WTC11 (cell line): ENCODE measurements at regions not wholly inside any gene's neighbourhood (a gene's known extent, or its start where the extent isn't known, plus 50 kb on each side); places are given as distances from the start of the nearest gene placed in this dataset.

Experiments used
- ATAC-seq: fragments of 200-7000 bp; cut with Tn5 transposase; 2 replicates; pipeline ENCODE4 v1.10.0; 2021; ENCODE audit warnings: mild to moderate bottlenecking, moderate library complexity
- CTCF ChIA-PET: fragments of 300-600 bp; sonication (Branson Sonifier 250); formaldehyde crosslinking; loops from one replicate; lab custom pipeline; 2021; ENCODE audit warnings: antibody characterized with exemption; lab: Charles Lee
- POLR2A ChIA-PET: fragments of 350-600 bp; sonication (Branson Sonifier 250); formaldehyde crosslinking; loops from one replicate; lab custom pipeline; 2021; ENCODE audit warnings: antibody characterized with exemption; lab: Charles Lee
- DNase-seq: peaks from one replicate; pipeline ENCODE4 v3.0.0; 2021; ENCODE audit warnings: low spot score
- H3K27ac Mint-ChIP-seq: 2 replicates; pipeline ENCODE4 v1.8.0; 2021; ENCODE audit warnings: mixed read lengths
- H3K27me3 Mint-ChIP-seq: 2 replicates; pipeline ENCODE4 v1.8.0; 2021; ENCODE audit warnings: low read depth, mild to moderate bottlenecking, moderate library complexity, mixed read lengths
- H3K36me3 Mint-ChIP-seq: 2 replicates; pipeline ENCODE4 v1.8.0; 2021; ENCODE audit warnings: mixed read lengths
- H3K4me1 Mint-ChIP-seq: 2 replicates; pipeline ENCODE4 v1.8.0; 2022; ENCODE audit warnings: mixed read lengths
- H3K4me3 Mint-ChIP-seq: 2 replicates; pipeline ENCODE4 v1.8.0; 2021; ENCODE audit warnings: mild to moderate bottlenecking, moderate library complexity, mixed read lengths
- H3K9me3 Mint-ChIP-seq: 2 replicates; pipeline ENCODE4 v1.8.0; 2021; ENCODE audit warnings: mixed read lengths
- CREM ChIP-seq: sonication (generic); formaldehyde crosslinking; IDR thresholded peaks from 2 replicates; pipeline ENCODE4 v1.8.1; 2022; ENCODE audit warnings: mild to moderate bottlenecking, missing genetic modification reagents, moderate library complexity
- EMX1 ChIP-seq: fragments of 250-450 bp; sonication (Bioruptor Pico); IDR thresholded peaks from 2 replicates; pipeline ENCODE4 v1.8.0; 2021; ENCODE audit warnings: mild to moderate bottlenecking
- FOXJ3 ChIP-seq: sonication (generic); formaldehyde crosslinking; IDR thresholded peaks from 2 replicates; pipeline ENCODE4 v1.9.0; 2021; ENCODE audit warnings: missing genetic modification reagents, mild to moderate bottlenecking, borderline replicate concordance
- GABPB1 ChIP-seq: sonication (generic); formaldehyde crosslinking; IDR thresholded peaks from 2 replicates; pipeline ENCODE4 v1.8.1; 2023; ENCODE audit warnings: mild to moderate bottlenecking, missing genetic modification reagents
- NR2C2 ChIP-seq: sonication (generic); formaldehyde crosslinking; IDR thresholded peaks from 2 replicates; pipeline ENCODE4 v1.8.0; 2022; ENCODE audit warnings: mild to moderate bottlenecking, missing genetic modification reagents
- NR3C1 ChIP-seq: sonication (generic); formaldehyde crosslinking; conservative IDR thresholded peaks from 2 replicates; pipeline ENCODE4 v1.8.1; 2023; ENCODE audit warnings: low read depth, mild to moderate bottlenecking, missing genetic modification reagents
- PRRX2 ChIP-seq: fragments of 250-450 bp; sonication (Bioruptor Pico); IDR thresholded peaks from 2 replicates; pipeline ENCODE4 v1.8.0; 2021; ENCODE audit warnings: mild to moderate bottlenecking
- TCF7 ChIP-seq: sonication (generic); formaldehyde crosslinking; IDR thresholded peaks from 2 replicates; pipeline ENCODE4 v1.8.0; 2022; ENCODE audit warnings: mild to moderate bottlenecking, low read depth, missing genetic modification reagents, moderate library complexity
- ZNF121 ChIP-seq: sonication (generic); formaldehyde crosslinking; IDR thresholded peaks from 2 replicates; pipeline ENCODE4 v1.8.0; 2023; ENCODE audit warnings: missing genetic modification reagents
- TF ChIP-seq, protein P1 (sequence below): sonication (generic); formaldehyde crosslinking; IDR thresholded peaks from 2 replicates; pipeline ENCODE4 v1.8.1; 2023; ENCODE audit warnings: mild to moderate bottlenecking, missing genetic modification reagents
- TF ChIP-seq, protein P2 (sequence below): sonication (generic); formaldehyde crosslinking; IDR thresholded peaks from 2 replicates; pipeline ENCODE4 v1.8.1; 2022; ENCODE audit warnings: low read depth, mild to moderate bottlenecking, moderate library complexity, missing genetic modification reagents, borderline replicate concordance
- TF ChIP-seq, protein P3 (sequence below): sonication (generic); formaldehyde crosslinking; IDR thresholded peaks from 2 replicates; pipeline ENCODE4 v1.8.1; 2023; ENCODE audit warnings: mild to moderate bottlenecking, moderate library complexity, missing genetic modification reagents
- TF ChIP-seq, protein P4 (sequence below): sonication (generic); formaldehyde crosslinking; IDR thresholded peaks from 2 replicates; pipeline ENCODE4 v1.8.1; 2023; ENCODE audit warnings: mild to moderate bottlenecking, missing genetic modification reagents, moderate library complexity
- TF ChIP-seq, protein P5 (sequence below): sonication (generic); formaldehyde crosslinking; IDR thresholded peaks from 2 replicates; pipeline ENCODE4 v1.8.1; 2023; ENCODE audit warnings: mild to moderate bottlenecking, missing genetic modification reagents, borderline replicate concordance
- TF ChIP-seq, protein P6 (sequence below): sonication (generic); formaldehyde crosslinking; IDR thresholded peaks from 2 replicates; pipeline ENCODE4 v1.8.1; 2022; ENCODE audit warnings: mild to moderate bottlenecking, moderate library complexity, missing genetic modification reagents
- TF ChIP-seq, protein P7 (sequence below): sonication (generic); formaldehyde crosslinking; IDR thresholded peaks from 2 replicates; pipeline ENCODE4 v1.8.0; 2022; ENCODE audit warnings: mild to moderate bottlenecking, missing genetic modification reagents

DNA sequence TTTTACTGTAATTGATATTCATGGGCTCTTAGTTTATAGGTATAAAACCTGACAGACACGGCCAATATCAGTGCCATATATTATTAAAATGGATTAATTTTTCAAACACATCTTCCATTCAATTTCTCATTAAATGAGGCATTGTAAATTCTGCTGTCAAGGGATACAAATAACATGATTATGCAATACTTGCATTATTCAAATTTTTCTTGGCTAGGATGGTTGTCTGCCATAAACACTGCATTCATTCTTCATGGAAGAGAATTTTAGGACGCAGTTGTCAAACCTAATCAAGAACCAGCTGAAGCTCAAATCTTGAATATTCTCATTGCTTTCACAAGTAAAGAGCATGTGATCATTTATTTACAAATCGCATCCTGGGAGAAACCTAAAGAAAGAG is 255.6 kb downstream of the RDH14 start (continued):
- TF ChIP-seq, protein P1, sequence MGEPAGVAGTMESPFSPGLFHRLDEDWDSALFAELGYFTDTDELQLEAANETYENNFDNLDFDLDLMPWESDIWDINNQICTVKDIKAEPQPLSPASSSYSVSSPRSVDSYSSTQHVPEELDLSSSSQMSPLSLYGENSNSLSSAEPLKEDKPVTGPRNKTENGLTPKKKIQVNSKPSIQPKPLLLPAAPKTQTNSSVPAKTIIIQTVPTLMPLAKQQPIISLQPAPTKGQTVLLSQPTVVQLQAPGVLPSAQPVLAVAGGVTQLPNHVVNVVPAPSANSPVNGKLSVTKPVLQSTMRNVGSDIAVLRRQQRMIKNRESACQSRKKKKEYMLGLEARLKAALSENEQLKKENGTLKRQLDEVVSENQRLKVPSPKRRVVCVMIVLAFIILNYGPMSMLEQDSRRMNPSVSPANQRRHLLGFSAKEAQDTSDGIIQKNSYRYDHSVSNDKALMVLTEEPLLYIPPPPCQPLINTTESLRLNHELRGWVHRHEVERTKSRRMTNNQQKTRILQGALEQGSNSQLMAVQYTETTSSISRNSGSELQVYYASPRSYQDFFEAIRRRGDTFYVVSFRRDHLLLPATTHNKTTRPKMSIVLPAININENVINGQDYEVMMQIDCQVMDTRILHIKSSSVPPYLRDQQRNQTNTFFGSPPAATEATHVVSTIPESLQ (CRISPR knock-in tag): no peak
- TF ChIP-seq, protein P2, sequence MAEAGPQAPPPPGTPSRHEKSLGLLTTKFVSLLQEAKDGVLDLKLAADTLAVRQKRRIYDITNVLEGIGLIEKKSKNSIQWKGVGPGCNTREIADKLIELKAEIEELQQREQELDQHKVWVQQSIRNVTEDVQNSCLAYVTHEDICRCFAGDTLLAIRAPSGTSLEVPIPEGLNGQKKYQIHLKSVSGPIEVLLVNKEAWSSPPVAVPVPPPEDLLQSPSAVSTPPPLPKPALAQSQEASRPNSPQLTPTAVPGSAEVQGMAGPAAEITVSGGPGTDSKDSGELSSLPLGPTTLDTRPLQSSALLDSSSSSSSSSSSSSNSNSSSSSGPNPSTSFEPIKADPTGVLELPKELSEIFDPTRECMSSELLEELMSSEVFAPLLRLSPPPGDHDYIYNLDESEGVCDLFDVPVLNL (CRISPR knock-in tag): no peak
- TF ChIP-seq, protein P3, sequence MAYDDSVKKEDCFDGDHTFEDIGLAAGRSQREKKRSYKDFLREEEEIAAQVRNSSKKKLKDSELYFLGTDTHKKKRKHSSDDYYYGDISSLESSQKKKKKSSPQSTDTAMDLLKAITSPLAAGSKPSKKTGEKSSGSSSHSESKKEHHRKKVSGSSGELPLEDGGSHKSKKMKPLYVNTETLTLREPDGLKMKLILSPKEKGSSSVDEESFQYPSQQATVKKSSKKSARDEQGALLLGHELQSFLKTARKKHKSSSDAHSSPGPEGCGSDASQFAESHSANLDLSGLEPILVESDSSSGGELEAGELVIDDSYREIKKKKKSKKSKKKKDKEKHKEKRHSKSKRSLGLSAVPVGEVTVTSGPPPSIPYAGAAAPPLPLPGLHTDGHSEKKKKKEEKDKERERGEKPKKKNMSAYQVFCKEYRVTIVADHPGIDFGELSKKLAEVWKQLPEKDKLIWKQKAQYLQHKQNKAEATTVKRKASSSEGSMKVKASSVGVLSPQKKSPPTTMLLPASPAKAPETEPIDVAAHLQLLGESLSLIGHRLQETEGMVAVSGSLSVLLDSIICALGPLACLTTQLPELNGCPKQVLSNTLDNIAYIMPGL: no peak
- TF ChIP-seq, protein P4, sequence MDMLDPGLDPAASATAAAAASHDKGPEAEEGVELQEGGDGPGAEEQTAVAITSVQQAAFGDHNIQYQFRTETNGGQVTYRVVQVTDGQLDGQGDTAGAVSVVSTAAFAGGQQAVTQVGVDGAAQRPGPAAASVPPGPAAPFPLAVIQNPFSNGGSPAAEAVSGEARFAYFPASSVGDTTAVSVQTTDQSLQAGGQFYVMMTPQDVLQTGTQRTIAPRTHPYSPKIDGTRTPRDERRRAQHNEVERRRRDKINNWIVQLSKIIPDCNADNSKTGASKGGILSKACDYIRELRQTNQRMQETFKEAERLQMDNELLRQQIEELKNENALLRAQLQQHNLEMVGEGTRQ (CRISPR knock-in tag): no peak
- TF ChIP-seq EMX1 (CRISPR knock-in tag): no peak
- TF ChIP-seq, protein P5, sequence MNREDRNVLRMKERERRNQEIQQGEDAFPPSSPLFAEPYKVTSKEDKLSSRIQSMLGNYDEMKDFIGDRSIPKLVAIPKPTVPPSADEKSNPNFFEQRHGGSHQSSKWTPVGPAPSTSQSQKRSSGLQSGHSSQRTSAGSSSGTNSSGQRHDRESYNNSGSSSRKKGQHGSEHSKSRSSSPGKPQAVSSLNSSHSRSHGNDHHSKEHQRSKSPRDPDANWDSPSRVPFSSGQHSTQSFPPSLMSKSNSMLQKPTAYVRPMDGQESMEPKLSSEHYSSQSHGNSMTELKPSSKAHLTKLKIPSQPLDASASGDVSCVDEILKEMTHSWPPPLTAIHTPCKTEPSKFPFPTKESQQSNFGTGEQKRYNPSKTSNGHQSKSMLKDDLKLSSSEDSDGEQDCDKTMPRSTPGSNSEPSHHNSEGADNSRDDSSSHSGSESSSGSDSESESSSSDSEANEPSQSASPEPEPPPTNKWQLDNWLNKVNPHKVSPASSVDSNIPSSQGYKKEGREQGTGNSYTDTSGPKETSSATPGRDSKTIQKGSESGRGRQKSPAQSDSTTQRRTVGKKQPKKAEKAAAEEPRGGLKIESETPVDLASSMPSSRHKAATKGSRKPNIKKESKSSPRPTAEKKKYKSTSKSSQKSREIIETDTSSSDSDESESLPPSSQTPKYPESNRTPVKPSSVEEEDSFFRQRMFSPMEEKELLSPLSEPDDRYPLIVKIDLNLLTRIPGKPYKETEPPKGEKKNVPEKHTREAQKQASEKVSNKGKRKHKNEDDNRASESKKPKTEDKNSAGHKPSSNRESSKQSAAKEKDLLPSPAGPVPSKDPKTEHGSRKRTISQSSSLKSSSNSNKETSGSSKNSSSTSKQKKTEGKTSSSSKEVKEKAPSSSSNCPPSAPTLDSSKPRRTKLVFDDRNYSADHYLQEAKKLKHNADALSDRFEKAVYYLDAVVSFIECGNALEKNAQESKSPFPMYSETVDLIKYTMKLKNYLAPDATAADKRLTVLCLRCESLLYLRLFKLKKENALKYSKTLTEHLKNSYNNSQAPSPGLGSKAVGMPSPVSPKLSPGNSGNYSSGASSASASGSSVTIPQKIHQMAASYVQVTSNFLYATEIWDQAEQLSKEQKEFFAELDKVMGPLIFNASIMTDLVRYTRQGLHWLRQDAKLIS (CRISPR knock-in tag): no peak
- no peak for TF ChIP-seq PRRX2

DNA sequence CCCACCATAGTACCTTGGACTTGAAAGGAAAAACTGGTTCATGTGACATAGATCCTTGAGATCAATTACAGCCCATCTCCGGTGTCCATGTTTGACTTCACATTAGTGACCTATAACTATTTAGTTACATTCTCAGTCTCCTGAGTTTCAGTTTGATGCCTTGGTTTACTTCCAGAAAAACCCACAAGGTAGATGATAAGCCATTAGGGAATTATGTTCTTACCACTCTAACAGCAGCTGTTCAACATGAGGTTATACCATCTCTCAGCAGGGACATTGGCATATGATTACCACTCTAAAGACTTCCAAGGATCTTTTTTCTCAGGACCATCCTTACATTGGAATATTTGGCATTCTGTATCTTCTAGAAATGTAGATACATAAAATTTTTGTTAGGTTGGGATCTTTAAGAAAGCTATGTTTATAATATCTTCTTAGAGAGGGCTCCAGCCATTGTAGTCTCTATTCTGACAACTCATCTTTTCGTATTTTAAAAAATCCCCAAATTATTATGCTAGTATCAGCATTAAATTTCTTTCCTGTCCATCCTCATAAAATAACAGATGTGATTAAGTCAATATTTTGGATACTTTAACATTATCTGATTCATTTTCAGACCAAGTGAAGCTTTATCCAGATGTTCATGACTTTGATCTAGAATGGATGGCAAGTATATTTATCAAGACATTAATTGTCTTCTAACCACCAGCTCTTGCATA is 258.9 kb downstream of the RDH14 start:
- no peak for DNase-seq
- H3K4me1 Mint-ChIP-seq: peaks cover 9% of the 10 kb centered on the region
- ChIA-PET POLR2A (no interaction called here), CTCF (no interaction called here)
- H3K9me3 Mint-ChIP-seq: peaks cover 8% of the 10 kb centered on the region; the same call in 1 of the 2 replicates
- H3K27ac Mint-ChIP-seq: no peak overlapping the region
- no peak overlapping the region for H3K4me3 Mint-ChIP-seq
- no peak for ATAC-seq
- H3K27me3 Mint-ChIP-seq: no peaks in the 10 kb centered on the region
- H3K36me3 Mint-ChIP-seq: no peaks in the 10 kb centered on the region
- TF ChIP-seq NR2C2 (CRISPR knock-in tag): no peak
- TF ChIP-seq, protein P6, sequence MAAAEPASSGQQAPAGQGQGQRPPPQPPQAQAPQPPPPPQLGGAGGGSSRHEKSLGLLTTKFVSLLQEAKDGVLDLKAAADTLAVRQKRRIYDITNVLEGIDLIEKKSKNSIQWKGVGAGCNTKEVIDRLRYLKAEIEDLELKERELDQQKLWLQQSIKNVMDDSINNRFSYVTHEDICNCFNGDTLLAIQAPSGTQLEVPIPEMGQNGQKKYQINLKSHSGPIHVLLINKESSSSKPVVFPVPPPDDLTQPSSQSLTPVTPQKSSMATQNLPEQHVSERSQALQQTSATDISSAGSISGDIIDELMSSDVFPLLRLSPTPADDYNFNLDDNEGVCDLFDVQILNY (CRISPR knock-in tag): no peak
- TF ChIP-seq FOXJ3 (CRISPR knock-in tag): no peak
- TF ChIP-seq, protein P5 (CRISPR knock-in tag): no peak
- TF ChIP-seq GABPB1 (CRISPR knock-in tag): no peak
- TF ChIP-seq, protein P7, sequence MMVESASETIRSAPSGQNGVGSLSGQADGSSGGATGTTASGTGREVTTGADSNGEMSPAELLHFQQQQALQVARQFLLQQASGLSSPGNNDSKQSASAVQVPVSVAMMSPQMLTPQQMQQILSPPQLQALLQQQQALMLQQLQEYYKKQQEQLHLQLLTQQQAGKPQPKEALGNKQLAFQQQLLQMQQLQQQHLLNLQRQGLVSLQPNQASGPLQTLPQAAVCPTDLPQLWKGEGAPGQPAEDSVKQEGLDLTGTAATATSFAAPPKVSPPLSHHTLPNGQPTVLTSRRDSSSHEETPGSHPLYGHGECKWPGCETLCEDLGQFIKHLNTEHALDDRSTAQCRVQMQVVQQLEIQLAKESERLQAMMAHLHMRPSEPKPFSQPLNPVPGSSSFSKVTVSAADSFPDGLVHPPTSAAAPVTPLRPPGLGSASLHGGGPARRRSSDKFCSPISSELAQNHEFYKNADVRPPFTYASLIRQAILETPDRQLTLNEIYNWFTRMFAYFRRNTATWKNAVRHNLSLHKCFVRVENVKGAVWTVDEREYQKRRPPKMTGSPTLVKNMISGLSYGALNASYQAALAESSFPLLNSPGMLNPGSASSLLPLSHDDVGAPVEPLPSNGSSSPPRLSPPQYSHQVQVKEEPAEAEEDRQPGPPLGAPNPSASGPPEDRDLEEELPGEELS (CRISPR knock-in tag): no peak
- TF ChIP-seq TCF7 (CRISPR knock-in tag): no peak
- TF ChIP-seq CREM: no peak
- no peak for TF ChIP-seq NR3C1 (CRISPR knock-in tag)
- no peak for TF ChIP-seq ZNF121
